ENCODE measurements at regions not wholly inside any gene's neighbourhood (a gene's known extent, or its start where the extent isn't known, plus 50 kb on each side); places are given as distances from the start of the nearest gene placed in this dataset.
A peak's percentile ranks its signal among the peaks of the same experiment; 100 is the strongest.
"Not testable (repeated sequence)": the region's sequence is repeated elsewhere in the genome, so short reads cannot be mapped to it uniquely, and the experiment has no call there.

- no peak for DNase-seq (ENCODE audit: low read depth in 1 of 2, low spot score in 1 of 2)
These were observed 122.7 kb downstream of the FAM53A start for GRCh38 chr4:1561286-1561990.

- no peak for DNase-seq (ENCODE audit: low read depth in 1 of 2, low spot score in 1 of 2)
These were observed 124.0 kb downstream of the FAM53A start for GRCh38 chr4:1559896-1560650.

GRCh38 chr4:1558205-1558604 is 125.9 kb downstream of the FAM53A start:
- no peak for DNase-seq (ENCODE audit: low read depth in 1 of 2, low spot score in 1 of 2)

DNA sequence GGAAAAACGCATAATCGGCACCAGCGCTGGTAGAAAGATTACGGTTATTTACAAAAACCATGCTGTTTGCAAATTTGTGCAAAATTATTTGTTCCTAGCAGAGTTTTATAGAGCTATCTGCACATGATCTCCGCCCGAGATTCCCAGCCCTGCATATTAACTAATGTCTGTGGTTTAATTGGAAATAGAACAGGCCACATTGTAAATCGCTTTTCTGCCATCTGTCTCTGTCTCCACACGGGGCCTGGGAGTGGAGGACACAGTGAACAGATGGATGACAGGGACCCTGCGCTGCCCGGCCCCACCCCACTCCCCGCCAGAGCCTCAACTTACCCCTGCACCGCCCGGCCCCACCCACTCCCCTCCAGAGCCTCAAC is 126.9 kb downstream of the FAM53A start:
- no peak for DNase-seq (ENCODE audit: low read depth in 1 of 2, low spot score in 1 of 2)

DNA sequence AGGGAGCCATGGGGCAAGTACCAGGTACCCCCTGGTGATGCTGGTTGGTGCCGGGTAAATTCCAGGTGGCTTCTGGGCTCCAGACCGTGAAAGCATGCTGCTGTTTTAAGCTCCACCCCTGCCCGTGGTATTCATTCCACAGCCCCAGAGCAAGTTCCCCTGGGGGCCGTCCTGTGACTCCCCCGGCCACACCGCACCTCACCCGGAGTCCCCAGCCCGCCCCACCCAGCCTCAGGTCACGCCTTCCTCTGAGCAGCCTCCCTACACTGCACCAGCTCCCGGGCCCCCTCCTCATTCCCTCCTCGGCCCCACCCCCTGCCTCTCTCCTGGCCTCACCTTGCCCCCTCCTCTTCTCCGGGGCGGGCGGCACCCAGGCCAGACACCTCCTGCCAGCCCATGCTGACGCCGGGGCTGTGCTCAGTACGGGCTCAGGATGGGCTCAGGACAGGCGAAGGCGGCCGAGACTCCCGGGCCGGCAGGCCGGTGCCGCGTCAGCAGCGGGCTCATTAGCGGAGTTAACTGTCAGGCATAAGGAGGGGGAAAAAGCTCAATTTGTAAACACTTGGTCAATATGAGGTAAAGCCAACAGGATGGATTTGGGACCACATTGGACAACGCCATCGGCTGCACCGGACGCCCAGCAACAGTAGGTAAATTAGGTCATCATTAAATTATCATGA is 127.4 kb downstream of the FAM53A start:
- no peak for DNase-seq (ENCODE audit: low read depth in 1 of 2, low spot score in 1 of 2)

- no peak for DNase-seq (ENCODE audit: low read depth in 1 of 2, low spot score in 1 of 2)
These were observed 129.2 kb downstream of the FAM53A start for GRCh38 chr4:1554876-1555265.

- DNase-seq (ENCODE audit: low read depth in 1 of 2, low spot score in 1 of 2), result no peak
These were observed 129.8 kb downstream of the FAM53A start for GRCh38 chr4:1554246-1554875.

DNA sequence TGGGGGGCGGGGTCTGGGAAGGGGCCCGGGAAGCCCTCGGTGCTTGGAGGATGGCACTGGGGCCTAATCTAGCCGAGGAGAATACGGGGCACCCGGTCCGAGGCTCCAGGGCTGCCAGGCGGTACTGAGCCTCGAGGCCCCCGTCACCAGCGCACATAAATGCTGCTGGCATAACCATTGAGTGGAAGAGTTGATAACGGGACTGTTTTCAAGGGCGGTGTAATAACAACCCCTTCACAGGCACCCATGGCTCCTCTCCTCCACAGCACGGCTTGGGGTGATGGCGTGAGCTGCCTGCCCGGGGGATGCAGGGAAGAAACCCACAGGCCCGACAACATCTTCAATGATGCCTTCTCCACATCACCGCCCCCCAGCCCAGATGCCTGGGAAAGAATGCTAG is 130.7 kb downstream of the FAM53A start:
- no peak for DNase-seq (ENCODE audit: low read depth in 1 of 2, low spot score in 1 of 2)

GRCh38 chr4:1552451-1552850 is 131.7 kb downstream of the FAM53A start:
- no peak for DNase-seq (ENCODE audit: low read depth in 1 of 2, low spot score in 1 of 2)

DNA sequence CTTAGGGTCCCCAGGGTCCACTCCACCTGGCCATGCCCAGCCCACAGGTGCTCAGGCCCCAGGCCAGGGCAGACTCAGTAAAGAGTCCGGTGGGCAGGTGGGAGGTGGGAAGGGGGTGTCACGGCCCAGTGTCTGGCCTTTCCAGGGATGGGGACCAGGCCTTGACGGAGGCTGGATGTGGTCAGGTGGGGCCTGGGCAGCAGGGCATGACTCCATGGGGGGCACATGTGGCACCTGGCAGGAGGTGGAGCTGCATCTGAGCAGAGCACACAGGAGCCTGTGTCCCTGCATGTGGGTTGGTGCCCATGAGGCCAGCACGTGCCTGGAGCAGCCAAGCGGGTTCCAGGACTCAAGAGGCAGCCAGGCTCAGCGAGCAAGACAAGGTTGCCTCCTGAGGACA is 132.9 kb downstream of the FAM53A start:
- DNase-seq (ENCODE audit: low read depth in 1 of 2, low spot score in 1 of 2), result no peak

DNA sequence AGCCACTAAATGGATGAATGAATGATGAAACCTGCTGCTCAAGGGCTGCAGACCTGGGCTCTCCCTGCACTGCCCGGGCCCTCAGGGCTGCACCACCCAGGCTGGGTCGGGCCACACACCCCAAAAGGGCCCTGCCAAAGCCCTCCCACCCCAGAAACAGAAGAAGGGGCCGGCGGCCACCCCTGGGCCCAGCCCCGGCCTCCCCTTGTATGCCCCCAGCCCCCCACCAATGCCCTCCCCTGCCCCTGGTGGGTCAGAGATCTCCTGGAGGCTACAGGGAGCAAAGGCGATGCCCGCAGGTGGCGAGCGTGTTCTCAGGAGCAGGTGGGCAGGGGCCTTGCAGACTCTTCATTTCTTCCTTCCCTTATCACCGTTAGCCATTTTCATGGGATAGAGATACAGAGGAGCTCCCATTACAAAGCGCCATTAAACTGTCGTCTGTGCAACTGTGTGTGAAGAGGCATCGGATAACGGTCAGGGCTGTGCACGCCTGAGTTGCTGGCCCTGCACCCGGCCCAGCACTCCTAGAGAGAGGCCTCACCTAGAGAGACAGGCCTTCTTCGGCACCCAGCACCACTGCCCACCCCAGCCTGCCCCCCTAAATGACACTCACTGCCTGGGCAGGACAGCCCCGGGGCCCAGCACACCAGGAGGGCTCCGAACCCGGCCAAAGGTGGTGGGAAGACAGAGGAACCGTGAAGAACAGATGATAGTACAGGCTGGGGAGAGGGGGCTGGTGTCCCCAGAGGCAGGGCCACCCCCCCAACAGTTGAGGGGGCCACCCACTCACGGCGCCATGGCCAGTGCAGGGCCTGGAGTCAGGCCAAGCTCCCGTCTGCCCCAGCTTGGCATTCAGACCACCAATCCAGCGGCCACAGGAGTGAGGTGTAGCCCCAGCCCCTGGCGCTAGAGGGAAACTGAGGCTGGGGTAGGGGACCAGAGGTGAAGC is 133.7 kb downstream of the FAM53A start:
- DNase-seq (ENCODE audit: low read depth in 1 of 2, low spot score in 1 of 2), result no peak

- no peak for DNase-seq (ENCODE audit: low read depth in 1 of 2, low spot score in 1 of 2)
These were observed 134.5 kb downstream of the FAM53A start for GRCh38 chr4:1549638-1550035.

GRCh38 chr4:1548827-1549637 is 135.1 kb downstream of the FAM53A start:
- peak; percentile 46 to 49 for DNase-seq (ENCODE audit: low read depth in 1 of 2, low spot score in 1 of 2)

DNA sequence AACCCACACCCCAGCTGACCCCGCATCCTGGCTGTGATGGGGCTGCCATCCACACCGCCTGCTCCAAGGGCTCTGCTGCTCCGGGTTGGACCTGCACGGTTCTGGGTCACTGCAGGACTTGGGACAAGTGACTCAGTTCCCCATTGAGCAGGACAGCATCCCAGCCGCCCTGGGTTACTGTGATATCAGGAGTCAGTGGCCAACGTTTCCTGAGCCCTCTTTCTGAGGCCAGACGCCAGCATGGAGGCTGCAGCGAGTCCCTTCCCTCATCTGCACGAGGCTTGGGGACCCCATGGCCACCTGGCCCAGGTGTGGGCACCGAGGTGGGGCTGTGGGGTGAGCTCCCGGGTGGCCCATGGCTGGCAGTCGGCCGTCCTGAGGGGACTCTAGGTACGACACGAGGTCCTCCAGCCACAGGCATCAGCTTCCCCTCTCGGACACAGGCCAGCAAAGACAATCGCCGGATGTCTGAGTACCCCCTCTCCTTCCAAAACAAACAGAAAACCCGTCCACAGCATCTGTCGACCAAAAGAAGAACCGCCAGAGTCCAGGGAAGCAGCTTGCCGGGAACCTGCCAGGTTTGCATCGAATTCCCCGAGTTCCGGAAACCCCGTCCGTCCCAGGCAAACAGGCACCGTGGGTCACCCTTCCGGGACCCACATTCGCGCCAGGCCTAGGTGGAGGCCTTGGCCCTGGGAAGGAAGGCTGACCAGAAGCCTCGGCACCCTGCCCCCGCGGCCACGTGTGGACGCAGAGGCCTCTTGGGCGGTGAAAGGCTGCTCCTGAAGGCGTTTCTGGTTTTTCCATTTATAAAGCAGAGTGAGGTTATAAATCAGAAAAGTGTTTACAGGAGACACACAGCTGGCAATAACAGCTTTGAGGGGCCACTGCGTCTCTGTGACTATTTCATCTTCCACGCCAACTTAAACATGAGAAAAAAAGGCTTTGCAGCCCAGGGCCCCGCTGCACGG is 136.0 kb downstream of the FAM53A start:
- DNase-seq (ENCODE audit: low read depth in 1 of 2, low spot score in 1 of 2), result no peak

GRCh38 chr4:1547131-1547855 is 136.8 kb downstream of the FAM53A start:
- DNase-seq (ENCODE audit: low read depth in 1 of 2, low spot score in 1 of 2), result no peak

DNA sequence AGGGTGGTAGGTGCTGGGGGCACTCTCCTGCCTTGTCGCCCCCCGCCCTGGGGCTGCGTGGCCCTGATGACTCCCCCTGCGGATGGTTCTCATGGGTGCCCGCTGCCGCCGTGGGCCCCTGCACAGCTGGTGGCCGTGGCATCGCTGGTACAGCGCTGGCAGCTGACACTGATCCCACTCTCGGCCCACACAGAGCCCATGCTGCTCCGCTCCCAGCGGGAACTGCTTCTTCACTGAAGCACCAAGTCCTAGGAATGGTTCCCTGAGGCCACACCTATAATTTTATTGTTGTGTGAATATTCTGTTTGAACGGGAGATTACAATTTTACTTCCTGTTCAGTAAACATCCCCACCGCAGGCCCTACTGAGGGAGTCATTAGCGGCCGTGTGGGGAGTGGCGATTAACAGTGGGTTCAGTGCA is 138.6 kb upstream of the NKX1-1 start:
- no peak for DNase-seq (ENCODE audit: low read depth in 1 of 2, low spot score in 1 of 2)

DNA sequence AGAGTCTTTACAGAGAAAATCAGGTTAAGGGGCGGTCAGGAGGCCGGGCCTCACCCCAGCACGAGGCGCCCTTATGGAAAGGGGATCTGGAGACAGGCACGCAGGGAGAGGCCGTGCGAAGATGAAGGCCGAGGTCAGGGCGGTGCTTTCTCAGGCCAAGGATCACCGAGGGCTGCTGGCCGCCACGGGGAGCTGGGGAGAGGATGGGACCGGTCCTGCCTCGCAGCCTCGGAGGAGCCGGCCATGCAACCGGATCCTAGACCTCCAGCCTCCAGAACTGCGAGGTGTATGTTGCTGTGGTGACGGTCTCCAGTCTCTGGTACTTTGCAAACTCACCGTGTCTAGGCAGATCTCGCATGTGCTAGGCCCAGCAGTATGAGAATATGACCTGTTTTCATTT is 138.2 kb upstream of the NKX1-1 start:
- not testable (repeated sequence) for DNase-seq (ENCODE audit: low read depth in 1 of 2, low spot score in 1 of 2)

- DNase-seq (ENCODE audit: low read depth in 1 of 2, low spot score in 1 of 2), result no peak
These were observed 137.7 kb upstream of the NKX1-1 start for GRCh38 chr4:1543976-1544375.
